ENCODE measurements at regions not wholly inside any gene's neighbourhood (a gene's known extent, or its start where the extent isn't known, plus 50 kb on each side); places are given as distances from the start of the nearest gene placed in this dataset.

GRCh38 chr7:1361016-1361755 is 98.1 kb downstream of the MICALL2 start:
- TF ChIP-seq CTCF (conservative IDR thresholded peaks at IDR 0.05; ENCODE audit: low read depth, low read length) = no peak
- H3K36me3 ChIP-seq (ENCODE audit: insufficient read depth) = no peaks in the 10 kb centered on the region
- peaks cover 53% of the 10 kb centered on the region; the same call in 1 of the 2 replicates for H3K27me3 ChIP-seq (ENCODE audit: insufficient read depth, low read depth)
- H3K27ac ChIP-seq = no peak overlapping the region
- H3K4me1 ChIP-seq (ENCODE audit: low read depth, poor library complexity, severe bottlenecking) = no peaks in the 10 kb centered on the region
- H2AFZ ChIP-seq (ENCODE audit: low read depth) = no peak overlapping the region
- no peaks in the 10 kb centered on the region for H4K20me1 ChIP-seq (ENCODE audit: insufficient read depth)
- no peaks in the 10 kb centered on the region for H3K79me2 ChIP-seq (ENCODE audit: insufficient read depth, low read depth)
- no peak overlapping the region for H3K9ac ChIP-seq
- H3K4me2 ChIP-seq = no peak overlapping the region
- H3K4me3 ChIP-seq (IDR thresholded peaks at IDR 0.05; ENCODE audit: insufficient read depth, low read depth, low read length) = no peak overlapping the region

- Histone ChIP-seq H4K20me1 (ENCODE audit: insufficient read depth) (no peaks in the 10 kb centered on the region), H3K27me3 (ENCODE audit: insufficient read depth, low read depth) (peaks cover 53% of the 10 kb centered on the region; the same call in 1 of the 2 replicates), H3K4me3 (IDR thresholded peaks at IDR 0.05; ENCODE audit: insufficient read depth, low read depth, low read length) (no peak overlapping the region), H3K79me2 (ENCODE audit: insufficient read depth, low read depth) (no peaks in the 10 kb centered on the region), H2AFZ (ENCODE audit: low read depth) (no peak overlapping the region), H3K27ac (no peak overlapping the region), H3K4me1 (ENCODE audit: low read depth, poor library complexity, severe bottlenecking) (no peaks in the 10 kb centered on the region), H3K36me3 (ENCODE audit: insufficient read depth) (no peaks in the 10 kb centered on the region), H3K4me2 (no peak overlapping the region), H3K9ac (no peak overlapping the region)
- TF ChIP-seq CTCF (conservative IDR thresholded peaks at IDR 0.05; ENCODE audit: low read depth, low read length) = no peak
These were observed 97.5 kb downstream of the MICALL2 start for GRCh38 chr7:1361756-1362125.

- Histone ChIP-seq H2AFZ (ENCODE audit: low read depth) (no peak overlapping the region), H3K9ac (no peak overlapping the region), H4K20me1 (ENCODE audit: insufficient read depth) (no peaks in the 10 kb centered on the region), H3K36me3 (ENCODE audit: insufficient read depth) (no peaks in the 10 kb centered on the region), H3K27ac (no peak overlapping the region), H3K4me1 (ENCODE audit: low read depth, poor library complexity, severe bottlenecking) (no peaks in the 10 kb centered on the region), H3K4me2 (no peak overlapping the region), H3K4me3 (IDR thresholded peaks at IDR 0.05; ENCODE audit: insufficient read depth, low read depth, low read length) (no peak overlapping the region), H3K79me2 (ENCODE audit: insufficient read depth, low read depth) (no peaks in the 10 kb centered on the region), H3K27me3 (ENCODE audit: insufficient read depth, low read depth) (peaks cover 55% of the 10 kb centered on the region; the same call in 1 of the 2 replicates)
- no peak for TF ChIP-seq CTCF (conservative IDR thresholded peaks at IDR 0.05; ENCODE audit: low read depth, low read length)
These were observed 97.0 kb downstream of the MICALL2 start for GRCh38 chr7:1362301-1362700.

- Histone ChIP-seq H3K36me3 (ENCODE audit: insufficient read depth) (no peaks in the 10 kb centered on the region), H4K20me1 (ENCODE audit: insufficient read depth) (no peaks in the 10 kb centered on the region), H3K9ac (no peak overlapping the region), H2AFZ (ENCODE audit: low read depth) (no peak overlapping the region), H3K79me2 (ENCODE audit: insufficient read depth, low read depth) (no peaks in the 10 kb centered on the region), H3K27ac (no peak overlapping the region), H3K27me3 (ENCODE audit: insufficient read depth, low read depth) (peaks cover 60% of the 10 kb centered on the region; the same call in 1 of the 2 replicates), H3K4me1 (ENCODE audit: low read depth, poor library complexity, severe bottlenecking) (no peaks in the 10 kb centered on the region), H3K4me2 (no peak overlapping the region), H3K4me3 (IDR thresholded peaks at IDR 0.05; ENCODE audit: insufficient read depth, low read depth, low read length) (no peak overlapping the region)
- no peak for TF ChIP-seq CTCF (conservative IDR thresholded peaks at IDR 0.05; ENCODE audit: low read depth, low read length)
These were observed 95.0 kb downstream of the MICALL2 start for GRCh38 chr7:1364068-1364905.
